ENCODE measurements at regions not wholly inside any gene's neighbourhood (a gene's known extent, or its start where the extent isn't known, plus 50 kb on each side); places are given as distances from the start of the nearest gene placed in this dataset.

- Histone ChIP-seq H3K4me1 (no peaks in the 10 kb centered on the region), H3K27me3 (ENCODE audit: low read depth) (no peaks in the 10 kb centered on the region), H3K27ac (replicated peaks) (no peak overlapping the region), H3K4me3 (no peak overlapping the region), H3K36me3 (no peaks in the 10 kb centered on the region), H3K9me3 (replicated peaks) (no peaks in the 10 kb centered on the region)
- no peak for DNase-seq
- TF ChIP-seq CTCF (IDR thresholded peaks at IDR 0.05; ENCODE audit: borderline replicate concordance) = no peak
- intact Hi-C loops (cut with micrococcal nuclease) = loop anchor here (10.0 kb wide), 1 partner anchor 268 kb away; no protein-coding TSS in a partner anchor
These were observed 55.7 kb downstream of the TIGD2 start for GRCh38 chr4:89166971-89167475.

- H3K27me3 ChIP-seq (ENCODE audit: low read depth) = no peaks in the 10 kb centered on the region
- H3K4me1 ChIP-seq = no peaks in the 10 kb centered on the region
- no peaks in the 10 kb centered on the region for H3K9me3 ChIP-seq (replicated peaks)
- TF ChIP-seq CTCF (IDR thresholded peaks at IDR 0.05; ENCODE audit: borderline replicate concordance) = no peak
- H3K36me3 ChIP-seq = no peaks in the 10 kb centered on the region
- H3K4me3 ChIP-seq = no peak overlapping the region
- no peak overlapping the region for H3K27ac ChIP-seq (replicated peaks)
- DNase-seq = no peak
- intact Hi-C loops (cut with micrococcal nuclease) = no loop called here
These were observed 60.0 kb downstream of the TIGD2 start for GRCh38 chr4:89171176-89171805.

- no peak overlapping the region for H3K27ac ChIP-seq (replicated peaks)
- no peaks in the 10 kb centered on the region for H3K4me1 ChIP-seq
These were observed 61.5 kb downstream of the TIGD2 start for GRCh38 chr4:89172865-89173264.

GRCh38 chr4:89173336-89174090, 62.2 kb downstream of the TIGD2 start:
- H3K36me3 ChIP-seq = no peaks in the 10 kb centered on the region
- no peak overlapping the region for H3K27ac ChIP-seq (replicated peaks)
- TF ChIP-seq CTCF (IDR thresholded peaks at IDR 0.05; ENCODE audit: borderline replicate concordance) = no peak
- intact Hi-C loops (cut with micrococcal nuclease) = no loop called here
- no peak overlapping the region for H3K4me3 ChIP-seq
- H3K9me3 ChIP-seq (replicated peaks) = no peaks in the 10 kb centered on the region
- no peaks in the 10 kb centered on the region for H3K4me1 ChIP-seq
- no peak for DNase-seq
- H3K27me3 ChIP-seq (ENCODE audit: low read depth) = no peaks in the 10 kb centered on the region

More at GRCh38 chr4:89172865-89173264, 61.5 kb downstream of the TIGD2 start:
- intact Hi-C loops (cut with micrococcal nuclease) = no loop called here
- no peaks in the 10 kb centered on the region for H3K27me3 ChIP-seq (ENCODE audit: low read depth)
- no peaks in the 10 kb centered on the region for H3K9me3 ChIP-seq (replicated peaks)
- TF ChIP-seq CTCF (IDR thresholded peaks at IDR 0.05; ENCODE audit: borderline replicate concordance) = no peak
- no peak for DNase-seq
- H3K36me3 ChIP-seq = no peaks in the 10 kb centered on the region
- no peak overlapping the region for H3K4me3 ChIP-seq

GRCh38 chr4:89174784-89175183, 63.5 kb downstream of the TIGD2 start:
- Histone ChIP-seq H3K4me1 (no peaks in the 10 kb centered on the region), H3K9me3 (replicated peaks) (no peaks in the 10 kb centered on the region), H3K4me3 (no peak overlapping the region), H3K27ac (replicated peaks) (no peak overlapping the region), H3K27me3 (ENCODE audit: low read depth) (no peaks in the 10 kb centered on the region), H3K36me3 (no peaks in the 10 kb centered on the region)
- intact Hi-C loops (cut with micrococcal nuclease) = no loop called here
- TF ChIP-seq CTCF (IDR thresholded peaks at IDR 0.05; ENCODE audit: borderline replicate concordance) = no peak
- no peak for DNase-seq
